Activated naive CD8-positive, alpha-beta T cell treated with anti-CD3 and anti-CD28 coated beads, Interleukin-2, amount 10 ng/mL, durations not matched to agents 7 days and 5 days (primary cell): ENCODE measurements at regions not wholly inside any gene's neighbourhood (a gene's known extent, or its start where the extent isn't known, plus 50 kb on each side); places are given as distances from the start of the nearest gene placed in this dataset.
"Not testable (repeated sequence)": the region's sequence is repeated elsewhere in the genome, so short reads cannot be mapped to it uniquely, and the experiment has no call there.

Source experiments
- ATAC-seq: fragments of 150-1000 bp; cut with Tn5 transposase; one replicate; pipeline ENCODE4 v1.10.0; 2021; ENCODE audit warnings: low read depth, moderate library complexity
- POLR2A ChIA-PET: fragments of 350-600 bp; sonication (Branson Sonifier 250); formaldehyde crosslinking; loops from one replicate; lab custom pipeline; 2021; ENCODE audit warnings: antibody characterized with exemption; lab: Charles Lee
- DNase-seq: peaks from one replicate; pipeline ENCODE4 v3.0.0; 2021
- H3K27ac Mint-ChIP-seq: one replicate; pipeline ENCODE4 v1.8.0; 2022; ENCODE audit warnings: mild to moderate bottlenecking, mixed read lengths
- H3K27me3 Mint-ChIP-seq: one replicate; pipeline ENCODE4 v1.8.0; 2022; ENCODE audit warnings: mild to moderate bottlenecking, moderate library complexity, mixed read lengths
- H3K36me3 Mint-ChIP-seq: one replicate; pipeline ENCODE4 v1.8.0; 2021; ENCODE audit warnings: mild to moderate bottlenecking, mixed read lengths
- H3K4me1 Mint-ChIP-seq: one replicate; pipeline ENCODE4 v1.8.0; 2021; ENCODE audit warnings: mixed read lengths
- H3K4me3 Mint-ChIP-seq: one replicate; pipeline ENCODE4 v1.8.0; 2022; ENCODE audit warnings: mild to moderate bottlenecking, moderate library complexity, mixed read lengths
- H3K9me3 Mint-ChIP-seq: one replicate; pipeline ENCODE4 v1.8.0; 2021; ENCODE audit warnings: mixed read lengths

DNA sequence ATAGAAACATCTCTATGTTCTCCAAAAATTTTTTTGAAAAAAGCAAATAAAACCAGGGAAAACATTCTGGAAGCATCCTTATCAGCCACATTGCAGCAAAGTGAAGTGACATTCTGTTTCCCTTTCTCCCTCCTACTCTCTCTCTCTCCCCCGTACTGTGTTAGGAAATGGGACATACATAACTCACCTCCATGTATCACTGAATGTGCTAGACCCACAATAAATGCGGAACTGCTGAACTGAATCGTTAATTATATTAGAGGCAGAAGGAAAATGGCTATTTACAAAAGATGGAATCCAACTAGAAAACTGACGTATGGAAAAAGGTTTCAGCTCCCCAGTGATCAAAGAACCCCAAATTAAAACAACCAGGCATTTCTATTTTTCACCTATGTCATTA, 129.8 kb downstream of the MINAR1 start:
- Mint-ChIP-seq H3K27ac (no peak overlapping the region), H3K36me3 (no peaks in the 10 kb centered on the region), H3K4me1 (no peaks in the 10 kb centered on the region), H3K27me3 (peaks cover 16% of the 10 kb centered on the region), H3K4me3 (no peak overlapping the region), H3K9me3 (no peaks in the 10 kb centered on the region)
- no peak for DNase-seq
- POLR2A ChIA-PET, result no interaction called here
- no peak for ATAC-seq

DNA sequence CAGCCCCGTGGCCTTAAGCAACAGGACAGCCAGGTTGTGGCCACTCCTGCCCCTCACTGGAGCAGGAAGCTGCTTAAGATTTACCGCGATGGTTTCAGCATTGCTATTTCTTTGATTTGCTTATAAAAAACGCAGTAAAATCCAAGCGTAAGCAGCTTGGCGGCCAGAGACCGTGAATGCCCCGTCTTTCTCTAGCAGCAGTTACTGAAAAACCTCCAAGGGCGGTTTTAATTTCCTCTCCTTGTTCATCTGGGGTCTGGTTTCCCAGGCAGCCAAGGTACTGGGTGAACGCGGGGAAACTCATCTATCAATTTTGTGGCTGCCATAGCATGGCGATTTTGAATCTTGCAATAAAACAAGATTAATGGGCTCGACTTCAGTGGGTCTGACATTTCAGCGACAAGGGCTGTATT, 130.3 kb downstream of the MINAR1 start:
- Mint-ChIP-seq H3K9me3 (no peaks in the 10 kb centered on the region), H3K4me1 (no peaks in the 10 kb centered on the region), H3K36me3 (no peaks in the 10 kb centered on the region), H3K27me3 (peaks cover 17% of the 10 kb centered on the region), H3K27ac (no peak overlapping the region), H3K4me3 (no peak overlapping the region)
- DNase-seq, result no peak
- POLR2A ChIA-PET, result no interaction called here
- no peak for ATAC-seq

DNA sequence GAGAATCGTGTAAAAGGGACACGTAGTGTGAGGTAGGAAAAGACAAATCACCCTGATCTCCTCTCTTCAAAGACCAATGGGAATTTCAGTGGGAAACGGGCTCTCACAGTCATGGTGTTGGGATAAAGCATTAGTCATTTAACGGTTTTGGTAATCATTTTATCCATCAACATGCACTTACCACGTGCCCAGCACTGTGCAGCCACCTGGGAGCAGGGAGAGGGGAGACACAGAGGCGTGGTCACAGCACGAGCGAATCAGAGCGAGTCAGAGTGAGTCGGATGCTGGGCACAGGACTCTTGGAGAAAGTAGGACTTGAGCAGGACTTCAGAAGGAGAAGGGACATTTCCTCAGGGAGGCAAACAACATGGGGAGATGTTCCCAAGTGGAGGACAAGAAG, 130.8 kb downstream of the MINAR1 start:
- H3K36me3 Mint-ChIP-seq, result no peaks in the 10 kb centered on the region
- DNase-seq (no peak), ATAC-seq (no peak)
- H3K4me1 Mint-ChIP-seq, result no peaks in the 10 kb centered on the region
- H3K9me3 Mint-ChIP-seq, result no peaks in the 10 kb centered on the region
- H3K27ac Mint-ChIP-seq, result no peak overlapping the region
- no peak overlapping the region for H3K4me3 Mint-ChIP-seq
- POLR2A ChIA-PET, result no interaction called here
- peaks cover 17% of the 10 kb centered on the region for H3K27me3 Mint-ChIP-seq

DNA sequence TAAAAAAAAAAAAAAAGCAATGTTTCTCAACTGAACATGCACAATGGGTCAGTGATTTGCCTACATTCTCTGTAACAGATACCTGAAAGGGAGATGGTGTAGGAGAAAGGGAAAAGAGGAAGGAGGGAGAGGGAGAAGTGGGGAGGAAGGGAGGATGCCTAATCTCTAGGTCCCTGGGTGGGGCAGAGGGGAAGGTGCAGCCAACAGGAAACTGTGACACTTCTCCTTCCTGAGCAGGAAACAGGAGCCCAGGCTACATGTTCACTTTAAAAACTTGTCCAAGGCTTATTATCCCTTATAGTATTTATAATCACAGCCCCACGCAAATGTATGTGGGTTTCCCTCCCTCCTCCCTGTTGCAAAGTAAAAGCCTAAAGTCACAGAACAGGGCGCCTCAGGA, 137.9 kb downstream of the MINAR1 start:
- H3K27ac Mint-ChIP-seq, result no peak overlapping the region
- H3K36me3 Mint-ChIP-seq, result no peaks in the 10 kb centered on the region
- H3K4me1 Mint-ChIP-seq, result peaks cover 1% of the 10 kb centered on the region
- no peaks in the 10 kb centered on the region for H3K9me3 Mint-ChIP-seq
- ATAC-seq (no peak), DNase-seq (no peak)
- H3K4me3 Mint-ChIP-seq, result no peak overlapping the region
- peaks cover 3% of the 10 kb centered on the region for H3K27me3 Mint-ChIP-seq
- POLR2A ChIA-PET, result no interaction called here

DNA sequence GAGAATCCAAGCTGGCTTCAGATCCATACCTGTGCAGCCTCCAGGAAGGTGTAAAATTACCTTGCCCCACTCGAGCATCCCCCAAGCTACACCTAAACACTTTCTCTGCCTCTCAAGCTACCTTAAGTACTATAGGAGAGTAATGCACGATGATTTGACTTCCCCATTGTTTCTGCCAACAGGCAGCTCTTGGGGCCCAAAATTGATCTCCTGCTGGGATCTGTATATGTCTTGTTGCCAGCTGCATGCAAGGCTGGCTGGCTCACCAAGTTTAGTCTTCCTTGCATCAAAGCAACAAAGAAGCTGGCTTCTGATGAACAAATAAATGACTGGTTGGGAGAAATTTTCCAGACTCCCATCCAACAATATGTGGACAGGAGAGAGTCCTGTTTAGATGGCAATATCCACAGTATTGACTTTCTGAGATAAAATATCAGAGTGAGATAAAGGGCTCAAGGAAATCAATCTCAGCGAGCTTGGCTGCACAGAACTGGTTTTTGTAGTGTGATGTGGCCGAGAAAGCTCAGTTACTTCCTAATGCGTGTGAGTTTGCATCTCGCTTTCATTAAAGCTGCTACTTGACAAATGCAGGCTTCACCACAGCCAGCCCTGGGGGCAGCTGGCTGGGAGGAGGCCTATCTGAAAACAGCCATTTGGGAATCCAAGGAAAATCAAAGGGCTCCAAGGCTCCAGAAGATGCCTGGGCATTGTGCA, 140.7 kb downstream of the MINAR1 start:
- POLR2A ChIA-PET, result no interaction called here
- H3K9me3 Mint-ChIP-seq, result no peaks in the 10 kb centered on the region
- no peak overlapping the region for H3K27ac Mint-ChIP-seq
- DNase-seq (no peak), ATAC-seq (no peak)
- H3K4me1 Mint-ChIP-seq, result peaks cover 1% of the 10 kb centered on the region
- no peaks in the 10 kb centered on the region for H3K27me3 Mint-ChIP-seq
- no peak overlapping the region for H3K4me3 Mint-ChIP-seq
- H3K36me3 Mint-ChIP-seq, result no peaks in the 10 kb centered on the region

DNA sequence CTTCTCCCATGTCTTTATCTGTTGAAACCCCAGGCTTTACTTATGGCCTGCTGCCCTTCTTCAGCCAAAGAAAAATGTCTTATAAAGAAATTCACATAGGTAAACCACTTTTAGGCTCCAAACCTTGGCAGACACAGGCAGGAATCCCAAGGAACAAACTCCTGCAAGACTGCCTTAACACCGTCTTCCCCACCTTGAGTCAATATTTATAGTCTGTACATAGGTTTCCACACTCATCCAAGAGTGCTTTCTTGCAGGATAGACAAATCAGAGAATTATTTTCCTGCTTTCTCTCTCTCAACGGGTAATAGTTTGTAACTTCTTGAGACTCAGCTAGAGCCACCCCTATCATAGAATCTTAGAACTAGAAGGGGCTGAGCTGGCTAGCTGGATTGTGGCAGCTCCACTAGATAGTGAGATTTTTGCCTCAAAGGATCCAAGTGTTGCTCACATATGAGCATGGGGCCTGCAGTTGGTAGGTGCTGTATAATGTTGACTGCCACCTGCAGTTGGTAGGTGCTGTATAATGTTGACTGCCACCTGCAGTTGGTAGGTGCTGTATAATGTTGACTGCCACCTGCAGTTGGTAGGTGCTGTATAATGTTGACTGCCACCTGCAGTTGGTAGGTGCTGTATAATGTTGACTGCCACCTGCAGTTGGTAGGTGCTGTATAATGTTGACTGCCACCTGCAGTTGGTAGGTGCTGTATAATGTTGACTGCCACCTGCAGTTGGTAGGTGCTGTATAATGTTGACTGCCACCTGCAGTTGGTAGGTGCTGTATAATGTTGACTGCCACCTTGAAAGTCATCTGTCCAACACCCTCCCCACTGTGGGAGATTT, 142.5 kb downstream of the MINAR1 start:
- H3K36me3 Mint-ChIP-seq, H3K4me3 Mint-ChIP-seq, H3K27me3 Mint-ChIP-seq, POLR2A ChIA-PET, ATAC-seq, H3K9me3 Mint-ChIP-seq, DNase-seq, H3K4me1 Mint-ChIP-seq, H3K27ac Mint-ChIP-seq: not testable (repeated sequence)

DNA sequence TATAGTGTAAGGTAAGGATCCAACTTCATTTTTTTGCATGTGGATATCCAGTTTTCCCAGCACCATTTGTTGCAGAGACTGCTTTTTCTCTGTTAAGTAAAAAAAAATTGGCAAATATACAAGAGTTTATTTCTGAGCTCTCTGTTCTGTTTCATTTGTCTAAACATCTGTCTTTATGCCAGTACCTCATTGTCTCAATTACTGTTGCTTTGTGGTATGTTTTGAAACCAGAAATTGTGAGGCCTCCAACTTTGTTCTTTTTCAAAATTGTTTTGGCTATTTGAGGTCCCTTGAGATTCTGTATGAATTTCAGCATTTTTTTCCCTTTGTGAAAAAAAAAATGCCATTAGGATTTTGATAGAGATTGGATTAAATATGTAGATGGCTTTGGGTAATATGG, 150.5 kb downstream of the MINAR1 start:
- ATAC-seq, result no peak
- Mint-ChIP-seq H3K4me1 (no peaks in the 10 kb centered on the region), H3K9me3 (no peaks in the 10 kb centered on the region), H3K27me3 (peaks cover 41% of the 10 kb centered on the region), H3K27ac (no peak overlapping the region), H3K4me3 (no peak overlapping the region), H3K36me3 (no peaks in the 10 kb centered on the region)
- DNase-seq, result no peak
- POLR2A ChIA-PET, result no interaction called here

DNA sequence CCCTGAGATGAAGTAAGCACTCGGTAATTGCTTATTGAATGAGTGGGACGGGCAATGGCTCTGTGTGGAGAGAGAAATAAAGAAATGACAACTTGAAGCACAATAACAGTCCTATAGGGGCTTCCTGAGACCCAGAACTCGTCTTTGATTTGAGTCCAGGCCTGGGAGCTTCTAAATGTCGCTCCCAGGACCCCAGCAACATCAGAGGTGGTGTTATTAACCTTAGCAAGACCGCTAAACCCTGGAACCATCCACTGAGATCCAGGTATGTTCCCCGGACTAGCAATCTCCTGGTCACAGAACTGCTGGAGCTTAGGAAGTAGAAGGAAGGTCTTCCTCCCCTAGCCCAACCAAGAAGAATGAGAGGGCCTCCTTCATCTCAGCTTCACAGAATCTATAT, 160.0 kb downstream of the MINAR1 start:
- no peaks in the 10 kb centered on the region for H3K36me3 Mint-ChIP-seq
- no peak overlapping the region for H3K27ac Mint-ChIP-seq
- peaks cover 22% of the 10 kb centered on the region for H3K27me3 Mint-ChIP-seq
- POLR2A ChIA-PET, result interaction anchor here (0.6 kb wide), 1 partner anchor 485 kb away, joined by 3 read pairs; no protein-coding TSS in a partner anchor
- H3K9me3 Mint-ChIP-seq, result no peaks in the 10 kb centered on the region
- ATAC-seq (no peak), DNase-seq (no peak)
- no peak overlapping the region for H3K4me3 Mint-ChIP-seq
- H3K4me1 Mint-ChIP-seq, result peaks cover 3% of the 10 kb centered on the region

DNA sequence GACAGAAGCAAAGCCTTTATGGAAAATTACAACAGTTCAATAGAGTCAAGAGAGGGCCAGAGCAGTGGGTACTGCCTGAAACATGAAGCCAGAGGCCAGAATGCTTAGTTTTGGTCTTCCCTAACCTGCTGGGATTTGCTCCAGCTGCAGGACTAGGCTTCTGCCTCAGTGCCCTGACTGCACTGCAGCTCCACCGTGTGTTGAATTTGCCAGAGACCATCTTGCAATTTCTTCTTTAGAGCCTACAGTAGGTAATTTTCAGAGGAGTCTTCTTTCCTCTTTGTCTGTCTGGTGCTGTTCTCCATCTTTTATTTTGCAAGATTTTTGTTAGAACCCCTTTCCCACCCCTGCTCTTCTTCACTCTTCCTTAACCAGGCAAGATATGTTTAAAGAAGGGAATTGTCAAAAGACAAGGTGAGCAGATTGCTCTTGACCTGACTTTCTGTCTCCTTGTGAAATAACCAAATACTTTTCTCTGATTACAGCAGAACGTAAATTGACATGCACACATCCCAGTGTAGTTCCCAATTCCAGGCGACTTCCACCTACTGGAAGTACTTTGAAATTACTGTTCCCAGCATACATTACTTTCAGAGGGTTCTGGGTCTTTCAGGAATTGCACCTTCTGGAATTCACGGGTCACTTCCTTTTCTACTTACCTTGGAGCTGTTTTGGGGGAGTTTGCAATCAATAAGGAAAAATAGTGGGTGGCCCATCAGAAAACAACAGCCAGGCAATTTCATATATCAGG, 161.2 kb downstream of the MINAR1 start:
- Mint-ChIP-seq H3K9me3 (no peaks in the 10 kb centered on the region), H3K36me3 (no peaks in the 10 kb centered on the region), H3K4me3 (no peak overlapping the region), H3K4me1 (peaks cover 3% of the 10 kb centered on the region), H3K27ac (no peak overlapping the region), H3K27me3 (peaks cover 23% of the 10 kb centered on the region)
- POLR2A ChIA-PET, result no interaction called here
- no peak for ATAC-seq
- DNase-seq, result no peak

DNA sequence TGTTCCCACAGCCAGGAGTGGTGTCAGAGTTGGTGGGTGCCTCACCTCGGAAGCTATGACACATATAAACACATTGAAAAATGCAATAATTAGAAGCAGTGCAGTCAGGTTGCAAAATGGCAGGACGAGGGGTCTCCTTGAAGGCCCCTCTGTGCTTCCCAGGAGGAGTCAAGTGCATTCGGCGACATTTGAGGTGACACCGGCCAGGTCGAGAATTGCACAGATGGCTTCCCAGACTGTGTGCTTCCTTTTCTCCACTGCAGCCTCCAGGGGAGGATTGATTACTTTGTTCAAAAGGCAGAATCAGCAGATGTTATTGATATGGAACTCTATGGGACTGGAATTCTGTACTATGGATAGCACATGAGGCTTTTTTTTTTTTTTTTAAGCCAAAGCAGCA, 163.2 kb downstream of the MINAR1 start:
- peaks cover 13% of the 10 kb centered on the region for H3K27me3 Mint-ChIP-seq
- no peak overlapping the region for H3K27ac Mint-ChIP-seq
- no peak for DNase-seq
- POLR2A ChIA-PET, result no interaction called here
- no peaks in the 10 kb centered on the region for H3K36me3 Mint-ChIP-seq
- no peak overlapping the region for H3K4me3 Mint-ChIP-seq
- peaks cover 3% of the 10 kb centered on the region for H3K4me1 Mint-ChIP-seq
- no peaks in the 10 kb centered on the region for H3K9me3 Mint-ChIP-seq
- ATAC-seq, result no peak

DNA sequence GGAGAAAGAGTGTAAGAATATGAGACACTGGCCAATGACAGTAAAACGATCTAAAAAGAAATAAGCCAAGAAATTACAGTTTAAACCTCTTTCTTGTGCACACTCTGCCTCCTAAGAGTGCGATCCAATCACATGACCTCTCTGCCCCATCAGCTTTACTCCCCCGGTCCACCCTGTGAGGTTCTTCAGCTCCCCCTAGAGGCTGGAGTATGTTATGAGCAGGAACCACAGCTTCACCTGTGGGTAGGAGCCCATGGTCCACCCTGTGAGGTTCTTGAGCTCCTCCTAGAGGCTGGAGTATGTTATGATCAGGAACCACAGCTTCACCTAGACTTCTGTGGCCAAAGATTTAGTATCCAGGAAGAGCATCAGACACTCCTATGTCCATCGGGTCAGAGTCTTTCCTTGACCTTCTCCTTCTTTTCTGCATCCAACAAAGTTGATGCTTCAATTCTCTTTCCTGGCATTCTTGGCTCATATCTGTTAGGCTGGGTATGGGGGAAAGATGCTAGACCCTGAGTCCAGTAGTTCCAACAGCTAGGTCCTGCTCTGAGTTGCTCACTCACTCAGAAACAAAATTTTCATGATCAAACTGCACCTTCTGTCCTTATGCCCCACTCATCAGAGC, 164.0 kb downstream of the MINAR1 start:
- POLR2A ChIA-PET, result no interaction called here
- H3K4me3 Mint-ChIP-seq, result no peak overlapping the region

DNA sequence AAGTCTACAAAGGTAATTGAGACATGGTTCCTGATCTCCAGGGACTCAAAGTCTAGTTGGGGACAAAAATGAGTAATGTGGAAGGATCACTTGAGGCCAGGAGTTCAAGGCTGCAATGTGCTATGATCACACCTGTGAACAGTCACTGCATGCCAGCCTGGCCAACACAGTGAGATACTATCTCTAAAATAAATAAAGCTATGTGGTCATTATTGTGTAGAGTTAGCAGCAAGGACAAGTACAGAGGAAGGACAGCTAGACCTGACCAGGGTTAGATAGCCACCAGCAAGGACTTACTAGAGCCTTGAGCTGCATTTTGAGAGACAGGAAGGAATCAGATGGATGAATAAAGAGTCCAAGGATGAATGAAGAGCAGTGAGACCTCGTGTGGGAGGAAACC, 166.5 kb downstream of the MINAR1 start:
- no peak overlapping the region for H3K4me3 Mint-ChIP-seq
- peaks cover 16% of the 10 kb centered on the region for H3K27me3 Mint-ChIP-seq
- POLR2A ChIA-PET, result no interaction called here
- H3K9me3 Mint-ChIP-seq, result no peaks in the 10 kb centered on the region
- H3K36me3 Mint-ChIP-seq, result no peaks in the 10 kb centered on the region
- no peak for DNase-seq
- peaks cover 3% of the 10 kb centered on the region for H3K4me1 Mint-ChIP-seq
- ATAC-seq, result no peak
- no peak overlapping the region for H3K27ac Mint-ChIP-seq

More for the DNA sequence above, 164.0 kb downstream of the MINAR1 start:
- Mint-ChIP-seq H3K36me3 (no peaks in the 10 kb centered on the region), H3K27ac (no peak overlapping the region), H3K4me1 (peaks cover 3% of the 10 kb centered on the region), H3K27me3 (peaks cover 19% of the 10 kb centered on the region), H3K9me3 (no peaks in the 10 kb centered on the region)
- ATAC-seq (peak; percentile 95), DNase-seq (peak; percentile 31)

DNA sequence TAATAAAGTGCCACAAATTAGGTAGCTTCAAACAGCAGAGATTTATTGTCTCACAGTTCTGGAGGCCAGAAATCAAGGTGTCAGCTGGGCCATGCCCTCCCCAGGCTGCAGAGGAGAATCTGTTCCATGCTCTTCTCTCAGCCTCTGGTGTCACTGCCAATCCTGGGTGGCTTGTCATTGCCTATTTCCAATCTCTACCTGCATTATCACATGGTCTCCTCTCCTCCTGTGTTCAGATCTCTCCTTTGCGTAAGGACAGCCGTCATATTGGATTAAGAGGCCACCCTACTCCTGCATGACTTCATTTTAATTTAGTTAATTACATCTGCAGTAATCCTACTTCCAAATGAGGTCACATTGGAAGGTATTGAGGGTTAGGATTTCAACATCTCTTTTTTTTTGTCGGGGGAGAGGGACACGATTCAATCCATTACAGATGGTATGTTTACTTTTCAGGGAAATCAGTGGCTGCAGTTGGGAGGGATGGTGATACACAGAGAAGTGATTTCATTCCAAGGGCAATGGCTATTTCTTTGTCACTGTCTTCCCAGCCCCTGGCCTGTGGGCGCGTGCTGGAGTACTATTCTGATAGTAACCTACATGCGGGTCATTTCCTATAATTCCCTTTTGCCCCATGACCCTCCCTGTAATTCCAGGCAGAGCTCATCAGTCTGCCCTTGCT, 169.4 kb downstream of the MINAR1 start:
- Mint-ChIP-seq H3K9me3 (no peaks in the 10 kb centered on the region), H3K27me3 (peaks cover 28% of the 10 kb centered on the region), H3K4me3 (no peak overlapping the region), H3K27ac (no peak overlapping the region), H3K4me1 (no peaks in the 10 kb centered on the region), H3K36me3 (no peaks in the 10 kb centered on the region)
- ATAC-seq (no peak), DNase-seq (no peak)
- POLR2A ChIA-PET, result no interaction called here
